ENCODE measurements at regions not wholly inside any gene's neighbourhood (a gene's known extent, or its start where the extent isn't known, plus 50 kb on each side); places are given as distances from the start of the nearest gene placed in this dataset.

- TF ChIP-seq CTCF (conservative IDR thresholded peaks at IDR 0.05; ENCODE audit: low read length) (no peak), EZH2phosphoT487 (IDR thresholded peaks at IDR 0.05; ENCODE audit: borderline replicate concordance, low read depth, low read length) (no peak)
Measured at GRCh38 chr3:78029775-78030174, 989.9 kb downstream of the ROBO2 start.
